Peyer's patch (tissue), 4 donors: ENCODE measurements at regions not wholly inside any gene's neighbourhood (a gene's known extent, or its start where the extent isn't known, plus 50 kb on each side); places are given as distances from the start of the nearest gene placed in this dataset.
"Not testable (repeated sequence)": the region's sequence is repeated elsewhere in the genome, so short reads cannot be mapped to it uniquely, and the experiment has no call there.

Source experiments
- DNase-seq, 3 donors: peaks; one replicate each; pipeline ENCODE4 v3.0.0-alpha.2; 2017 to 2019
- H3K27ac ChIP-seq, 4 donors: fragments of 200-600 bp; sonication (generic); one replicate each; pipeline ENCODE4 v1.5.1; 2016 to 2019
- H3K27me3 ChIP-seq, 2 donors: fragments of 200-600 bp; sonication (generic); one replicate each; pipeline ENCODE4 v1.5.1; 2019
- H3K36me3 ChIP-seq, 3 donors: fragments of 200-600 bp; sonication (generic); one replicate each; pipeline ENCODE4 v1.5.1; 2016 to 2019
- H3K4me1 ChIP-seq, 4 donors: fragments of 200-600 bp; sonication (generic); one replicate each; pipeline ENCODE4 v1.5.1; 2016 to 2019
- H3K4me3 ChIP-seq, 4 donors: fragments of 200-600 bp; sonication (generic); 1 replicate in 3 of 4; 2 replicates in 1 of 4; pipeline ENCODE4 v1.5.1; 2016 to 2019; ENCODE audit warnings: mild to moderate bottlenecking in 1 of 4
- H3K9me3 ChIP-seq, 4 donors: fragments of 200-600 bp; sonication (generic); one replicate each; pipeline ENCODE4 v1.5.1; 2016 to 2019; ENCODE audit warnings: mild to moderate bottlenecking in 1 of 4
- CTCF ChIP-seq, 6 experiments: fragments of 450-650 bp in 4 of 6; fragments of 200-600 bp in 2 of 6; sonication (generic) in 1 of 6; IDR thresholded peaks; one replicate each; pipeline ENCODE4 v1.5.1; 2017 to 2019; ENCODE audit warnings: antibody characterized with exemption in 6 of 6, mild to moderate bottlenecking in 3 of 6, moderate library complexity in 1 of 6
- POLR2A ChIP-seq, 2 donors: fragments of 450-650 bp; IDR thresholded peaks; one replicate each; pipeline ENCODE4 v1.5.1; 2017; ENCODE audit warnings: antibody characterized with exemption in 2 of 2, mild to moderate bottlenecking in 2 of 2, moderate library complexity in 2 of 2

- Histone ChIP-seq H3K9me3 (no peaks in the 10 kb centered on the region), H3K27ac (no peak overlapping the region)
Measured at GRCh38 chr12:75650595-75651341, 139.4 kb upstream of the KRR1 start.

GRCh38 chr12:75650100-75650499 lies 138.7 kb upstream of the KRR1 start:
- DNase-seq: no peak
- Histone ChIP-seq H3K4me3 (no peak overlapping the region), H3K9me3 (no peaks in the 10 kb centered on the region), H3K4me1 (no peaks in the 10 kb centered on the region), H3K27ac (no peak overlapping the region), H3K27me3 (no peaks in the 10 kb centered on the region), H3K36me3 (no peaks in the 10 kb centered on the region)
- TF ChIP-seq POLR2A (IDR thresholded peaks at IDR 0.05) (no peak), CTCF (IDR thresholded peaks at IDR 0.05) (no peak)

More at GRCh38 chr12:75650595-75651341, 139.4 kb upstream of the KRR1 start:
- no peak overlapping the region for H3K4me3 ChIP-seq
- no peak for DNase-seq
- H3K4me1 ChIP-seq: no peaks in the 10 kb centered on the region
- TF ChIP-seq POLR2A (IDR thresholded peaks at IDR 0.05): no peak
- TF ChIP-seq CTCF (IDR thresholded peaks at IDR 0.05): no peak
- H3K27me3 ChIP-seq: no peaks in the 10 kb centered on the region
- no peaks in the 10 kb centered on the region for H3K36me3 ChIP-seq

- Histone ChIP-seq H3K27ac (no peak overlapping the region), H3K9me3 (no peaks in the 10 kb centered on the region), H3K4me1 (no peaks in the 10 kb centered on the region), H3K4me3 (no peak overlapping the region), H3K36me3 (no peaks in the 10 kb centered on the region), H3K27me3 (no peaks in the 10 kb centered on the region)
- TF ChIP-seq POLR2A (IDR thresholded peaks at IDR 0.05) (no peak), CTCF (IDR thresholded peaks at IDR 0.05) (no peak)
- no peak for DNase-seq
Measured at GRCh38 chr12:75648856-75649255, 137.4 kb upstream of the KRR1 start.

GRCh38 chr12:75646329-75647210 lies 135.2 kb upstream of the KRR1 start:
- Histone ChIP-seq H3K4me3 (no peak overlapping the region), H3K36me3 (no peaks in the 10 kb centered on the region), H3K9me3 (no peaks in the 10 kb centered on the region), H3K27me3 (no peaks in the 10 kb centered on the region), H3K27ac (no peak overlapping the region), H3K4me1 (no peaks in the 10 kb centered on the region)
- no peak for DNase-seq
- TF ChIP-seq CTCF (IDR thresholded peaks at IDR 0.05): no peak

GRCh38 chr12:75644472-75645072 lies 133.2 kb upstream of the KRR1 start:
- no peak overlapping the region for H3K27ac ChIP-seq
- no peak for TF ChIP-seq CTCF (IDR thresholded peaks at IDR 0.05)
- TF ChIP-seq POLR2A (IDR thresholded peaks at IDR 0.05): no peak
- H3K4me1 ChIP-seq: no peaks in the 10 kb centered on the region
- no peak for DNase-seq
- H3K9me3 ChIP-seq: no peaks in the 10 kb centered on the region
- H3K4me3 ChIP-seq: no peak overlapping the region
- H3K36me3 ChIP-seq: no peaks in the 10 kb centered on the region
- no peaks in the 10 kb centered on the region for H3K27me3 ChIP-seq

GRCh38 chr12:75643119-75643518 lies 131.7 kb upstream of the KRR1 start:
- H3K4me1 ChIP-seq, H3K4me3 ChIP-seq, DNase-seq, H3K27ac ChIP-seq, H3K9me3 ChIP-seq, H3K36me3 ChIP-seq, H3K27me3 ChIP-seq: not testable (repeated sequence)
